ENCODE measurements at regions not wholly inside any gene's neighbourhood (a gene's known extent, or its start where the extent isn't known, plus 50 kb on each side); places are given as distances from the start of the nearest gene placed in this dataset.
"Not testable (repeated sequence)": the region's sequence is repeated elsewhere in the genome, so short reads cannot be mapped to it uniquely, and the experiment has no call there.

GRCh38 chr19:32038021-32038920 is 307.1 kb upstream of the ZNF507 start:
- no peak for DNase-seq (ENCODE audit: low spot score)

GRCh38 chr19:32038961-32039360 is 306.4 kb upstream of the ZNF507 start:
- no peak for DNase-seq (ENCODE audit: low spot score)

- DNase-seq (ENCODE audit: low spot score): no peak
Measured at GRCh38 chr19:32039440-32039839, 306.0 kb upstream of the ZNF507 start.

GRCh38 chr19:32040236-32040635 is 305.2 kb upstream of the ZNF507 start:
- no peak for DNase-seq (ENCODE audit: low spot score)

- DNase-seq (ENCODE audit: low spot score): no peak
Measured at GRCh38 chr19:32041681-32042292, 303.6 kb upstream of the ZNF507 start.

- DNase-seq (ENCODE audit: low spot score): no peak
Measured at GRCh38 chr19:32047788-32048187, 297.6 kb upstream of the ZNF507 start.

GRCh38 chr19:32053376-32053775 is 292.0 kb upstream of the ZNF507 start:
- no peak for DNase-seq (ENCODE audit: low spot score)

GRCh38 chr19:32053861-32054260 is 291.5 kb upstream of the ZNF507 start:
- DNase-seq (ENCODE audit: low spot score): no peak

GRCh38 chr19:32058131-32058530 is 287.3 kb upstream of the ZNF507 start:
- no peak for DNase-seq (ENCODE audit: low spot score)

GRCh38 chr19:32061315-32061714 is 284.1 kb upstream of the ZNF507 start:
- DNase-seq (ENCODE audit: low spot score): no peak

- DNase-seq (ENCODE audit: low spot score): no peak
Measured at GRCh38 chr19:32063601-32064000, 281.8 kb upstream of the ZNF507 start.

- no peak for DNase-seq (ENCODE audit: low spot score)
Measured at GRCh38 chr19:32066056-32066455, 279.4 kb upstream of the ZNF507 start.

- no peak for DNase-seq (ENCODE audit: low spot score)
Measured at GRCh38 chr19:32067685-32068084, 277.7 kb upstream of the ZNF507 start.

GRCh38 chr19:32068793-32069192 is 276.6 kb upstream of the ZNF507 start:
- DNase-seq (ENCODE audit: low spot score): no peak

- DNase-seq (ENCODE audit: low spot score): no peak
Measured at GRCh38 chr19:32070101-32070500, 275.3 kb upstream of the ZNF507 start.

GRCh38 chr19:32082028-32082427 is 263.4 kb upstream of the ZNF507 start:
- DNase-seq (ENCODE audit: low spot score): no peak

GRCh38 chr19:32084756-32085363 is 260.6 kb upstream of the ZNF507 start:
- not testable (repeated sequence) for DNase-seq (ENCODE audit: low spot score)

GRCh38 chr19:32091241-32091640 is 254.2 kb upstream of the ZNF507 start:
- DNase-seq (ENCODE audit: low spot score): no peak

- no peak for DNase-seq (ENCODE audit: low spot score)
Measured at GRCh38 chr19:32097011-32097410, 248.4 kb upstream of the ZNF507 start.

GRCh38 chr19:32097620-32098019 is 247.8 kb upstream of the ZNF507 start:
- no peak for DNase-seq (ENCODE audit: low spot score)

- no peak for DNase-seq (ENCODE audit: low spot score)
Measured at GRCh38 chr19:32098968-32099367, 246.4 kb upstream of the ZNF507 start.

GRCh38 chr19:32101206-32101605 is 244.2 kb upstream of the ZNF507 start:
- no peak for DNase-seq (ENCODE audit: low spot score)

GRCh38 chr19:32103541-32103940 is 241.9 kb upstream of the ZNF507 start:
- DNase-seq (ENCODE audit: low spot score): no peak
